EL (cell line): ENCODE measurements at regions not wholly inside any gene's neighbourhood (a gene's known extent, or its start where the extent isn't known, plus 50 kb on each side); places are given as distances from the start of the nearest gene placed in this dataset.
A peak's percentile ranks its signal among the peaks of the same experiment; 100 is the strongest.

Source experiments
- DNase-seq: peaks from one replicate; pipeline ENCODE4 v3.0.0-alpha.2; 2016

- peak; percentile 56 for DNase-seq
Measured at GRCh38 chr3:31232055-31233025, 300.4 kb upstream of the STT3B start.

DNA sequence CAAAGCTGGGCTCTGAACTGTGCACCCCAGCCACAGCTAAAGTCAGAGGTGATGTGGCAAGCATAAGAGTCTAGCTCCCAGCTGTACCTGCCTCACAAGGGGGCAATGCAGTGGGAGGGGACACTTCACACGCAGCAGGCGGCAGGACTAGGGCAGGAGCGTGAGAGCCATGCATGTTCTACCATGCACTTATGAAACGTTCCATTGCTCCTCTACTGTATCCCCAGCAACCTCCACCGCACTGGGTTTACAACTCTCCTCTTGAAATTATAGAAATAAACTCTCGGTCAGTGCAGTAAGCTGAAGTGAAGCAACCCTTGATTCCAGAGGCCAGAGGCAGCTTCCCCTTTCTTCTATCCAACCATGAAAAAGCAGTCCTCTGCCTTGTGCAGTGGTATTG, 298.6 kb upstream of the STT3B start:
- no peak for DNase-seq

DNA sequence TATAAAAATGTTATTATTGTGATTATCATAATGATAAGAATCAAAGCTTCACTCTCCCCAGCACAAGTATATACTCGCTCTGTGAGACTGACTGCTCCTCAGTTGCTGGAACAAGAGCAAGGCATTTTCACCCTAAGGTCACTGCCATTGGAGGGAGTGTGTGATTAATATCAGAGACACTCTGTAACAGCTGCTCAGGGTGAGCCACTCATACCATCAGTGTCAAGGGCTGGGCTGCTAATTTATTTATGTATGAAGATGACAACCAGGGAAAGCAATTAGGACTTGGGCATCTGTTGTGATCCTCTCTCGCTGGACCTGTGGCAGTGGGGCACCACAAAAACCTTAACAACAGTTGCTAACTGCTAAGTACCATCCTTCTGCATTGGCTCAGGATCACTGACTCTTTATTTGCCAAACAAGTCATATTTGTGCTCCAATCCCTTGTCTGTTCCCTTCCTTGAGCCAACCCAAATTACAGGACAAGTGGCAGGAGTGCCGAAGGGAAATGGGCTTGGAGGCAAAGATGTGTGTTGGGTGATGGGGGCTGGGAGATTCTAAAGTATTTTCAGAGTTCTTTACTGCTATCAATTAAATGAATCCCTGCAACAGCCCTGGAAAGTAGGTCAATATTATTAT, 297.5 kb upstream of the STT3B start:
- peak; percentile 39 for DNase-seq

DNA sequence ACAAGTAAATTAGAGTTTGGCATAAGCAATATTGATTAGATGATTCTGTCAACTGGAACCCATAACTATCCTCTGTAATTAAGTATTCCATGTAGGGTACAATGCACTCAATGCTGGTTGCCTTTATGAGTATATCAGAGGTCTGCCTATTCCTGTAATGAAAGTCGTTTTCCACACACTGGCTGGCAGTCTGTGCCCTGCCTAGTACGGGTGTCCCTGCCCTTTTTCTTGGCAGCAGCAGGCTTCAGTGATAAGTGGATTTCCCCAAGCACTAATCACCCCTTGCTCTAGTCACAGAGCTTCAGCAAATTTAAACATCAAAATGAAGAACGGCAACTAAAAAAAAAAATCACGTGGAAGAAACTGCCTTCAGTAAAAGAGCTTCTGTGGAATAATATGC, 294.8 kb upstream of the STT3B start:
- no peak for DNase-seq

- no peak for DNase-seq
Measured at GRCh38 chr3:31240013-31240412, 292.7 kb upstream of the STT3B start.

- no peak for DNase-seq
Measured at GRCh38 chr3:31240466-31240865, 292.3 kb upstream of the STT3B start.

- DNase-seq, result no peak
Measured at GRCh38 chr3:31240874-31241273, 291.9 kb upstream of the STT3B start.

- DNase-seq, result no peak
Measured at GRCh38 chr3:31241533-31241932, 291.2 kb upstream of the STT3B start.

DNA sequence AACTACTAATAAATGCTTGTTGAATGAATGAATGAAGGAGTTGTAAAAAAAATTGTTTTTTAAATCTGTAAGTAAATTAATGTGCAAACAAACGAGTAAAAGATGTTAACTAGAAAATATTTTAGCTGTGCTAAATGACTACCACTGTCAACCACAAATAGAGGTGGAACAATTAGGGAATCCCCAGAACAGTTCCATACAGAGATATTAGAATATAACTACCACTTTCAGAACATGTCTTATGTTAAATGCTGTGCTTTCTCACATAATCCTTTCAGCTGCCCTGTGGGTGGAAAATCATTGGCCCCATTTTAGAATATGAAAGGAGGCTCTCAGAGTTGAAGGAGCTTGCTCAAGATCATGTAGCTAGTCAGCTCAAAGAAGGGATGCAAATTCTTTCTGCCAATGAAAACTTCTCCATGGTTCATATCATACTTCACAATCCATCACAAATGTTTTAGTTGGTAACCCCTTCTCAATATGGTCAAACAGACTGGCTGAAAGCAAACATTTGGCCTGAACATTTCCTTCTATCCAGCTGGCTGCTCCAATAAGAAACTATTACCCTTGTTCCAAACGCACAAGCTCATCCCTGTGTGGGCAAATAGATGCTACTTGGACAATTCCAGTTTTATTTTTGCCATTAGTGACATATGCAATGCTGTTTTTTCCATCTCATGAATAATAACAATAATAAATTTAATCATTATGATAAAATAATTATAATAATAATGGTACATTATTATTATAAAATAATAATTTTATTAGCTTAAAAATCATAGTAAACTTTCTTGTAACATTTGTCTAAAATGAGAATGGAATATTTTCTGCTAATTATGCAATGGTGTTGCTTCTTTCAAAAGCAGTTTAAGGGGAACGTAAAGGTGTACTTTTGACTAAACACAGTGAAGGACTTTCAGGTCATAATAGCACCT, 290.4 kb upstream of the STT3B start:
- DNase-seq, result no peak

DNA sequence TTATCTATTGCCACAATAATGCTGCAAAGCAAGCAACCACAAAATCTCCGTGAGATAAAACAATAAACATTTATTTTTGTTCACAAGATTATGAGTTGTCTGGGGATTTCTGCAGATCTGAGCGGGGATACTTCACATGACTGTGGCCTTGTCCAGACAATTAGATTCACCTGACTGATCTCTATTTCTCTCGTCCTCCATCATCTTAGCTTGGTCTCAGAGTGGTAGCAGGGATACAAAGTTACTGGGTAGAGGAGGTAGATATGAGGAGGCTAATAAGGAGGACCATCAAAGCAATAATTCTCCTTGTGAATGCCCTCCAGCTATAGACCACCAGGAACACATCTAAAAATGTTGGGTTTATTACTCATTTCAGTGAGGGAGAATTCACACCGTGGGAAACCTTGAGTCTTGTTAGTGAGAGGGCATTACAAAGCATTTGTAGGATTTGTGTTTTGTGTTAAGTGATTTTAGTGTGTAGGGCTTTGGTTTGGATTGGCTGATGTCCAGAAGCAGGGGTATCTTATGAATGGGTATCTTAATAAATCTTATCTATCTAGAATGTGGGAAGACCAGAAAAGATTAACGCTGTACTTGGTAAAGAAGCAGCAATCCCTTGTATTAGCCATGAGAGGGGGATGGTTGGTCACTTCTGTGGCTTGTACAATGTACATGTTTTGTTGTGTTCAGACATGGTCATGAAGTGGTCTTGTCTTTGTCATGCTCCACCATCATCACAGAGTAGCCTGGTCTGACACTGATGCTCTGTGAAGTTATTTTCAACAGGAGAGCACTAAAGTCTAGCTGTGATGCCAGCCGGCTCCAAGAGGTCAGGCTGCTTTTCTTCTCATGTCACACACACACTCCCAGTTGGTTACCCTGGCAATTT, 287.6 kb upstream of the STT3B start:
- DNase-seq, result no peak

- no peak for DNase-seq
Measured at GRCh38 chr3:31246293-31247062, 286.2 kb upstream of the STT3B start.

GRCh38 chr3:31247063-31247447, 285.7 kb upstream of the STT3B start:
- no peak for DNase-seq

- peak; percentile 20 for DNase-seq
Measured at GRCh38 chr3:31247850-31248562, 284.7 kb upstream of the STT3B start.

DNA sequence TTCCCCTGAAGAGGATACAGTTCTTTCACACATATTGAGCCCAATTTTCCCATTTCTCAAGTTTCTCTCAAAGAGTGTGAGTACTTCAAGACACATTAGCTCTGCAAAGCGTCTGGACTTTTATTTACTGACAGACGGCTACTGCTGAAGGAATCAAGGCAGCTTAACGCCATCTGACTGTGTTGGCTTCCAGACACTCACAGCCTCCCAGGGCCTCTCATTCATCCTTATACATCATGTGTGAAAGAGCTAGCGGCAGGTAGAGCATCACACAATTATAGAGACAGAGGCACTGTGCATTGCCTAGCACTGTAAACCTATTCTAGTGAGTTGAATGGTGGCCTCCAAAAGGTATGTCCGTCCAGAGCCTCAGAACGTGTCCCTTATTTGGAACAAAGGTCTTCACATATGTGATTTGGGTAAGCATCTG, 284.1 kb upstream of the STT3B start:
- no peak for DNase-seq

DNA sequence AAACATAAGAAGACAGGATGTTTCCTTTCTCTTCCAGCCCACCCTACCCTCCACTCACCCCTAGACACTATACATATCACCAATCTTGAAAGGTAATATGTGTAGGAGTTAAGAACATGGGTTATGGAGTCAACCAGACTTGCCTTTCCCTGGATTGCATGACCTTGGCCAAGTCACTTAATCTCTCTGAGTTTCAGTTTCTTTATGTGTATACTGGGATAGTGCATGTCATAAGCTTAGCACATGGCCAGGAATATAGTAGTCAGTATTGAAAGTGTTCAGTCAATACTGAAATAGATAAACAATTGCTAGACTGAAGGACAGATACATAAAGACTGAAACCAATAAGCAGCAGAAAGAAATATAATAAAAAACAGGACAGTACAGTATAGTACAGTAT, 283.2 kb upstream of the STT3B start:
- no peak for DNase-seq

GRCh38 chr3:31250116-31250777, 282.5 kb upstream of the STT3B start:
- DNase-seq, result peak; percentile 81

DNA sequence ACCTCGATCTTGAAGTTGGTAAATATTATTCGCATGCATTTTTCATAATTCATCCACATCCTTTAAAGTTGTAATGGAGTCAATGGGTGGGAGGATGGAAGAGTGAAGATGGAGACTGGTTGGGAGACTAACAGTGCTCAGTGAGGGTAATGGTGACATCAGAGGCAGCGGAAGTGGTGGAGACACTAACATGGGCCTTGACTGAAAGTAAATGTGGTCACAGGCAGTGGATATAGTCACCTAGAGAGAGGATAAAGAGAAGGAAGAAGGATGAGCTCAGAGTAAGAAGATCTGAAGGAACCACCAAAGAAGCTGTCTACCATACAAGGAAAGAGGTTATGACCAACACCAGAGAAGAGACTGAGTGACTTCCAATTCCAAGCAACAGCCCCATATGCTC, 281.6 kb upstream of the STT3B start:
- no peak for DNase-seq

DNA sequence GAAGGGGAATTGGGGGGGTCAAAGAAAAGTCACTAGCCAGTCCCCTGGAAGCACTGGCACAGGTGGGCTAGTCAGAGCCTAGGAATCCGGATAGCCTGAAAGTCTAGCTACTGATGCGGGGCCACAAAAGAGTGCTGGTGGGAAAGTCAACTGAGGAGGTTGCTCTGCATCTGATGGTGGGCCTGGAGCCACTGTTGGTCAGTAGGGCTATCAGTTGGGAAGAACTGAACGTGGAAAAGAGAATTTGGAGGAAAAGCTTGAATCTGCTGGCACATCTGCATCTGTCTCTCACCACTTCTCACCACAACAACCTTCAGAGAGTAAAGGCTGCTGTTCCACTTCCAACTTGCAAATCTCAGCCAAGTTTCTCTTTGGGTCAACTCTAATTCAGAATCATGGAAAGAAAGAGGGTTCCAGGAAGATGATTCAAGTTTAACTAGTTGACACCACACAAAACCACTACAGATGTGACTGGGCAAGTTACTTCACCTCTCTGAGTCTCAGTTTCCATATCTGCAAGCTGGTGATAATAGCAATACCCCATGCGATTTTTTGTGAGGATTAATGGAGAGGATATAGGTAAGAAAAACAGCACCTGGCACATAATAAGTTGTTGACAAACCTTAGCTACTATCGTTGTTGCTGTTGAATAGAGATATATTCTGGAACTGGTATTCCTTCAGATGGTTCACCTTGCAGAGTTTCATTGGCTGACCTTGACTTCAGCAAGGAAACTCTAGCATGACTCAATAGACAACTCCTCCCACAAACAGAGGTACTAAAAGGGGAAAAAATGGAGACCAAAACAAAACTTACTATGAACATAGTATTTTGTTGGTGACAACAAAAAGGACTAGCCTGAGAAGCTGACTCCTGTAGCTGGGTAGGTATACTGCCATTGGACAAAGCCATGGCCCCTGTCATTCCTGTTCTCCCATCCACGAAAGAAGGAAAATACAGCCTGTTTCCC, 280.2 kb upstream of the STT3B start:
- no peak for DNase-seq

- DNase-seq, result no peak
Measured at GRCh38 chr3:31253782-31254181, 278.9 kb upstream of the STT3B start.
